HG02885 (cell line): ENCODE measurements at regions not wholly inside any gene's neighbourhood (a gene's known extent, or its start where the extent isn't known, plus 50 kb on each side); places are given as distances from the start of the nearest gene placed in this dataset.
"Not testable (repeated sequence)": the region's sequence is repeated elsewhere in the genome, so short reads cannot be mapped to it uniquely, and the experiment has no call there.

Experiments used
- ATAC-seq: cut with Tn5 transposase; IDR thresholded peaks from one replicate; pipeline ENCODE4 v1.9.1; 2021; ENCODE audit warnings: mild to moderate bottlenecking; ENCODE audit not compliant: unreplicated experiment, poor library complexity

DNA sequence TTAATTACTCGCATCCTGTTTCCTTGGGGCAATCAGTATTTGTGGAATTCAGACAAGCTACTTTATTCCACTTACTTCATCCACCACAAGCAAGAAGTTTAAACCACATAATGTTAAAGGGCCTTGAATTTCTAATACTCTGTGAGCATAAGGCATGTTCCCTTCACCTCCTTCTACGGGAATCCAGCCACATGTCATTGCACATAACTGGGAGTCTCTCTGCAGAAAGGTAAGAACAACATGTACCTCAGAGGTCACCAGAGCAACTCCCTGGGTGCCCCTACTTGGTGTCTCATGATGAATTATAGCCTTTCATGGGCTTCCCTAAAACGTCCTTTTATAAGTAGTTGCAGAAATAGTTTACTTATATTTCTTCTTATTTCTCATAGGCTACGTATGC is 553.2 kb downstream of the DTWD2 start:
- no peak for ATAC-seq

- no peak for ATAC-seq
Measured at GRCh38 chr5:118434522-118434921, 553.8 kb downstream of the DTWD2 start.

DNA sequence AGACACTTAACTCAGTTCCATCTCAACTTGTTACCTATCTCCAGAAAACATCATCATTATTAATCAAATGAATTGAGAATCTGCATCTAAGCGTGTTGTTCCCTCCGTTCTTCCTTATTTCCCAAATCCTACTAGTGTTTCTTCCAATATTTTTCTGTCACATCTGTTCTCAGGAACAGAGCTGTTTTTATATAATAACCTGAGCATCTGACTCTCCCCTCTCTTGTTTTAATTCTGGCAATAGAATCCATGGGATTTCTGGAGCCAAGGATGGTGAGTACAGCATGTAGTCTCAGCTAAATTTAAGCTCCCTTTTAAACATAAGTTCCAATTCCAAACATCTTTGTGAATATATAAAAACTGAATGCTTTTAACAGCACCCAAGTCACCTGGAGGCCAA is 558.3 kb downstream of the DTWD2 start:
- no peak for ATAC-seq

DNA sequence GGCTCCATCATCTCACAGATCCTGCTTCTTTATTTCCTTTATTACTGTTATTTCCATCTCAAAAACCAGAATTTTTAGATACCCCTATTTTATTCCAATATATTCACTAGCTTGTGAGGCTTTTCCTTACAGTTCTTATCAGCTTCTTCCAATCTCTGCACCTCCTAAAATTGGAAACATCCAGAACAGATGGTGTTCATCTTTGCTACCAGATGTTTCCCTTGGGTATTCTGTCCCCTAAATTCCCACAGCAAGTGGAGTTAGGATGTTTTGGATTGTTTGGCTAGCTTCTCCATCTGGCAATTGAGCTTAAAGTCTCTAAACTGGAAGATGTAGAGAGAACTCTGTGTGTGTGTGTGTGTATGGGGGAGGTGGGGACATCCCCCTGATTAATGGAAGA is 580.4 kb downstream of the DTWD2 start:
- ATAC-seq, result no peak

DNA sequence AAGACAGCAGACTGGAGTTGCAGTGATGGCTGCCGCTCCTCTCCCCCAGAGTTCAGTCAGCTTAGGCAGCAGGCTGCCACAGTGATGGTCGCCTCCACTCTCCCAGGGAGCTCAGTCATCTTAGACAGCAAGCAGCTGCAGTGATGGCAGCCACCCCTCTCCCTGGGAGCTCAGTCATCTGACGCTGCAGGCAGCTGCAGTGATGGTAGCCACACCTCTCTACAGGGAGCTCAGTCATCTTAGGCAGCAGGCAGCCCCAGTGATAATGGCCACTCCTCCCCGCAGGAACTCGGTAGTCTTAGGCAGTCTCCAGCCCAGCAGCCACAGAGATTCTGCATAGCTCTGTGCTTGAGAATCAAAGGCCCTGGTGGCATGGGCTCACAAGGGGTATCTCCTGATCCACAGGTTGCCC is 582.7 kb downstream of the DTWD2 start:
- no peak for ATAC-seq

DNA sequence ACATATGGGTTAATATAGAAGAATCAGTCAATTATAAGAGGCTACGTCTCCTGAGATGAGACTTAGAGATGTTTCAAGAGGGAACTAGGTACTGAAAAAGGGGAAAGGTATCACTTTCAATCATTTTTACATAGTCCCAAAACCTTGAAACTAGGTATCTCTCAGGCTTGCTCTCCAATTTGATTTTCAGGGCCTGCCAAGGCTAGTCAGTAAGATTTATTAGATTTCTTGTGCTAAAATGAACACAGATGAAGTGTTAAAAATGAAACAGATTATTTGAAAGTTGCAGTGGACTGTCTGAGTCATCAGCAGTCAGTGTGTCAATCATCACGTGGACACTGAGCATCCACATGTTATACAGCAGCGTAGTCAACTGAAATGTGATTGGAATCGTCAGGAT is 591.1 kb downstream of the DTWD2 start:
- ATAC-seq, result peak; percentile 39

DNA sequence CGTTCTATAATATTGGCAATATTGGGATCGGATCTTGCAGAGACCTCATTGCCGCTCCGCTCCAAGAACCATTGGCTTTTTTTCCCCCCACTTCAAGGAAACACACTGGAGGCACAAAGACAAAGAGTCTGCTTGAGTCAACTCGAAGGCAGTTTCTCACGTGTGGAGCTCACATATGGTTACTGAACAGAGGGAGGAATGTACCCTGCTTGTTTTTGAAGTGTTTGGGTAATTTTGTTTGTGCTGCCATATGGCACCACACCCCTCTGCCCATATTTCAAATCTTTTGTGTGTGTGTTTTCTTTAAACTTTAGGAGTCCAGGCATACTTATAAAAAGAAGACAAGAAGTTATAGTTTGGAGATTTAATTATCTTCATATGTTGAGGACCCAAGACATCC is 595.9 kb downstream of the DTWD2 start:
- no peak for ATAC-seq

- not testable (repeated sequence) for ATAC-seq
Measured at GRCh38 chr5:118382931-118383330, 605.4 kb downstream of the DTWD2 start.

DNA sequence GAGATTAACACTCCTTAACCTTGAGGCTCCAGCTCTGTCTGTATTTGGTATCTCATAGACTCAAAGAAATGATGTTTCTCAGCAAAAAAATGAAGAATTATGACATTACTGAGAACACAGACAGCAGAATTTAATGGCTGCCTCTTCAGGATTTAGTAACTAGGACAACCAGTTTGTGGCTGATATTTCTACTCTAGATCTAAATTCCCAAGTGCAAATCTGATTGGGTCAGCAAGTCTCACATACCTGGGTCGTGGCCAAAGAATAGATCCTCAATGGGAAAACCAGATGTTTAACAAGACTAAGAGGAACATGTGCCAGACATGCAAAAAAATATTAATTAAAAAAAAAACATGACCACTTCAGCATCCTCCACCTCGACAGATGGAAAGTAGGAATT is 608.9 kb downstream of the DTWD2 start:
- ATAC-seq, result no peak

GRCh38 chr5:118378959-118379358 is 609.4 kb downstream of the DTWD2 start:
- no peak for ATAC-seq

DNA sequence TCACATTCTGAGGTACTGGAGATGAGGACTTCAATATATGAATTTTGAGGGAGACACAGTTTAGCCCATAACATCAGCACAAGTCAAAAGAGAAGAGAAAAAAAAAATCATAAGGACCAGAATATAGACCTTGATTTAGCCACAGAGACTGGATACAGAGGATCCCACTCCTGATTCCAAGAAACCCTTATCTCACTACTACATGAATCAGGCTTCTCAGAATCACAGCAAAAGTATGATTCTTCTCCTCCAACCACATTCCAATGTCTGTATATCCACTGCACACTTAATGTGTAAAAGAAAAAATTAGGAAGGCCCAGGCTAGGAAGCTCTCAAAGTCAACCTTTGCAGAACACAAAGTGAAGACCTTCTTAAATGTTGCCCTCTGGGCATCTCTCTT is 610.9 kb downstream of the DTWD2 start:
- no peak for ATAC-seq

- no peak for ATAC-seq
Measured at GRCh38 chr5:118371973-118372831, 616.1 kb downstream of the DTWD2 start.

GRCh38 chr5:118366429-118366828 is 621.9 kb downstream of the DTWD2 start:
- no peak for ATAC-seq

DNA sequence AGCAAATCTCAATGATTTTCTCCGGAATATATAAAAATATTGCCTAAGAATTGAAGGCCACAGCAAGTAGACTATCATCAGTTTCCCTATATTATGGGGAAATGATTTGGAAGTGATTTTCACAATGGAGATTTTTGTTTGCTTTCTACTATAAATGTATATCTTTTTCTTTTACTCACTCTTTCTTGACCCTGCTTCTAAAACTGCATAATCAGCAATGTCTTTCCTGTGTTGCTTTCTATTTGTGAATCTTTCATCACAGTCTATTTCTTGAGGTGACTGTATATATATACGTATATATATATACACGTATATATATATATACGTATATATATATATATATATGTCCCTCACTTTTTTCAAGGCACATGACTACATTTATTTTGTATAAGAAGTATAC is 622.6 kb downstream of the DTWD2 start:
- ATAC-seq, result no peak

DNA sequence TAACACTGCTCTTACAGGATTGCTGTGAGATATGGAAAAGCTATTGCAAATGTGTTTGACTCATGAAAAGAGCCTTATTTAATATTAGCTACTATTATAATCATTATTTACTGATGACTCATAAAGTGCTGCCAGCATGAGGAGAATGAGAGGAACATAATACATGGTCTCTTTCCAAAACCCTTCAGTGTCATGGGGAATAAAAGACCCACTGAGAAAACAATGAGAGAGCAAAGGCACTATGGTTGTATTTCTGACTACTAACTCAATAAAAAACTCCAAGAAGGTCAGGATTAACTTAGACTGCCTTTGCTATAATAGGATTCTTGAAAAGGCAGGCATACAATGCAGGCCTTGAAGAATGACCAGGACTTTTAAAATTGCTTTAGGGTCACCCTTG is 633.5 kb downstream of the DTWD2 start:
- ATAC-seq, result no peak

DNA sequence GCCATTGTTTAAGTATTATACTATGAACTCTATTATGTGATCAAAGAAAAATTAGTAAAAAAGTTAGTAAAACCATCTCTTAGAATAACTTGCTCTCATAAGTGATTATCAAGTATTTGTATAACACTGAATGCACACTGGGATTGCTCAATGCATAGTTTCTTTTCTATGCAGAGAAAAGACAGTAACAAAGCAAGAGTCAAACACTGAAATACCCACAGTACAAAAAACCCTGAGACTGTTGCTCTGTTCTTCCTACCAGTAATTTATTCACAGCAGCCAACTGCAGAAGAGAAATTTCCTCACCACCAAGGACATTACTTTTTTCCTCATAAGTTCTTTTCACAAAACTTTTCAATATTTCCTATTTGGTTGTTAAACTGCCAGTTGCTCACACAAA is 634.4 kb downstream of the DTWD2 start:
- ATAC-seq, result no peak

- no peak for ATAC-seq
Measured at GRCh38 chr5:118336468-118336867, 651.9 kb downstream of the DTWD2 start.

DNA sequence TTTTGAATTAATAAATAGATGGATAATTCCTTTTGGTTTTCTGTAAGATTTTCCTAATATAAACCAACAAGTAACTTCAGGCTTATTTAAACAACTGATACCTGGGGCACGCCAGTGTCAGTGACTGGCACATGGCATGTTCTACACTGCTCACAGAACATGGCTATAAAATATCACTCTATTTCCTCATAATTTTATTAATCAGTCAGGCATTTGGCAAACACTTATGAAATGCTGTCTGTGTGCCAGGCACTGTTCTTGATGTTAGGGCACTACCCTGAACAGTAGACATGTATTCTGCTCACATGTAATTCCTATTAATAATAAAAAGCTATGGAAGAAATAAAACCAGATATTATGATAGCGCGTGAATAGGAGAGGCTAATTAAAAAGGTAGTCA is 661.0 kb downstream of the DTWD2 start:
- no peak for ATAC-seq

- ATAC-seq, result no peak
Measured at GRCh38 chr5:118326481-118327045, 661.8 kb downstream of the DTWD2 start.

- no peak for ATAC-seq
Measured at GRCh38 chr5:118325931-118326330, 662.4 kb downstream of the DTWD2 start.

DNA sequence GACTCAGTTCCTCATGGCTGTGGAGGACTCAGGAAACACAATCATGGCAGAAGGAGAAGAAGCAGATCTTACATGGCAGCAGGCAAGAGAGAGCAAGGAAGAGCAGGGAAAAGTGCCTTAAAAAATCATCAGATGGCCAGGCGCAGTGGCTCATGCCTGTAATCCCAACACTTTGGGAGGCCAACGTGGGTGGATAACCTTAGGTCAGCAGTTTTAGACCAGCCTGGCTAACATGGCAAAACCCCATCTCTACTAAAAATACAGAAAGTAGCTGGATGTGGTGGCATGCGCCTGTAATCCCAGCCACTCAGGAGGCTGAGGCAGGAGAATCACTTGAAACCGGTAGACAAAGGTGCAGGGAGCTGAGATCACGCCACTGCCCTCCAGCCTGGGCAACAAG is 664.6 kb downstream of the DTWD2 start:
- not testable (repeated sequence) for ATAC-seq

GRCh38 chr5:118321081-118321480 is 667.3 kb downstream of the DTWD2 start:
- no peak for ATAC-seq
